ENCODE measurements at regions not wholly inside any gene's neighbourhood (a gene's known extent, or its start where the extent isn't known, plus 50 kb on each side); places are given as distances from the start of the nearest gene placed in this dataset.

DNA sequence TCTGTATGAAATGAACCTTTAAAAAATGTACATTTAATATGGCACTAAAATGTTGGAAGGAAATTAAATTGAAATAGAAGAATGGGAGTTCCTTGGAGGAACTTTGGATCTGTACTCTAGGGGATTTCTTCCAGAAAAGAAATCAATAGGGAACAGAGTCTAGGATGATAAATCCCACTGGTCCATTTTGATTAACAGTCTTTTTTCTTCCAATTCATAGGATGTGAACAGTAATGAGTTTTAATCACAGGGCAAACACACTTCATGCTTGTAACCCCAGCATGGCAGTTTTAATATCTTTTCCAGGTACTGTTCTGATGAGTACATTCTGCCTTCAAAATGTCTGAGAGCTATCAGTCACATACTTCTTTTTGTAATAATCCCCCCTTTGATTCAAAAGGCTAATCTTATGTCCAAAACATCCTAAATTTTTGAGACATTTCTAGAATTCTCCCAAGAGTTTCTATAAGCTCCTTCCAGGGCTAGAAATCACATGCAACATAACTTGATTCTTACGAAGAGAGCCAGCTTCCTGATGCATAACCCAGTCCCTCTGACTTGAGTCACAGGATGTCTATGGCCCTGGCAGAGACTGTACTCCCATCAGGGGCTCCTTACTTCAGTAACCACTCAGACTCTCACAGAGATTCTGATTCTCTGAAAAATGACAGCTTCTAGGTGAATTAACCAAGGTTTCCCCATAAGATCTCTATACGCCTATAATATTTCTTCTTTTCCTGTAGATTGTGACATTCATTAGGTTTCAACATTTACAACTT, 112.9 kb downstream of the SLC36A4 start:
- POLR2A ChIA-PET: no interaction called here
- ATAC-seq (no peak), DNase-seq (no peak)
- Mint-ChIP-seq H3K4me3 (no peak overlapping the region), H3K27ac (no peak overlapping the region), H3K4me1 (peaks cover 0 to 2% (median 0%) of the 10 kb centered on the region in 4 donors), H3K27me3 (peaks cover 0 to 12% (median 10%) of the 10 kb centered on the region in 5 donors), H3K9me3 (no peaks in the 10 kb centered on the region), H3K36me3 (no peaks in the 10 kb centered on the region)

DNA sequence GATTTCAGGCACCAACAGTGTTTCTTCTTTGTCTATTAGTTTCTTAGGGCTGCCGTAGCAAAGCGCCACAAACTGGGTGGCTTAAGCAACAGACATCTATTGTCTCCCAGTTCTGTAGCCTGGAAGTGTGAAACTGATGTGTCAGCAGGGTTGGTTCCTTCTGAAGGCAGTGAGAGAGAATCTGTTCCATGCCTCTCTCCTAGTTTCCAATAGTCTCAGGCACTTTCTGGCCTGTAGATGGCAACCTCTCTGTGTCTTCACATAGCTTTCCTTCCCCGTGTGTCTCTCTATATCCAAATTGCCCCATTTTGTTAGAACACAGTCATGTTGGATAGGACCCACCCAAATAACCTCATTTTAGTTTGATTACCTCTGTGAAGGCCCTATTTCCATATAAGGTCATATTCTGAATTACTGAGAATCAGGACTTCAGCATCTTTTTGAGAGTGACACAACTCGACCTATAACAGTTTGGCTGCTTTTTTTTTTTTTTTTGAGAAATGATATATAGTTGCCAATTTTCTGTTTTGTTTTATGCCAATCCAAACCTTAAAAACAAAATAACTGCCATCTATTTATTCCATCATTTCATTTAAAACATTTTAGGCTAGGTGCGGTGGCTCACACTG, 108.2 kb downstream of the SLC36A4 start:
- Mint-ChIP-seq H3K36me3 (peaks cover 0 to 13% (median 0%) of the 10 kb centered on the region in 3 donors), H3K9me3 (peaks cover 0 to 8% (median 3%) of the 10 kb centered on the region in 9 donors), H3K27me3 (peaks cover 2 to 12% (median 3%) of the 10 kb centered on the region in 5 donors), H3K4me1 (no peaks in the 10 kb centered on the region), H3K27ac (no peak overlapping the region), H3K4me3 (no peak overlapping the region)
- ATAC-seq: no peak
- peak in 1 of 10 donors; percentile 2 for DNase-seq
- POLR2A ChIA-PET: no interaction called here
